ENCODE measurements at regions not wholly inside any gene's neighbourhood (a gene's known extent, or its start where the extent isn't known, plus 50 kb on each side); places are given as distances from the start of the nearest gene placed in this dataset.

- Histone ChIP-seq H3K4ac (ENCODE audit: low read depth, low read length) (no peak overlapping the region), H3K23ac (ENCODE audit: low read depth, low read length) (no peak overlapping the region), H2BK5ac (ENCODE audit: low read depth, low read length, poor library complexity, severe bottlenecking) (no peak overlapping the region), H3K4me2 (ENCODE audit: low read depth, low read length) (no peak overlapping the region), H3K14ac (replicated peaks; ENCODE audit: low read depth, low read length) (no peak overlapping the region), H4K5ac (ENCODE audit: low read depth, low read length) (no peak overlapping the region), H3K9ac (ENCODE audit: low read depth, low read length) (no peak overlapping the region), H3K36me3 (ENCODE audit: control insufficient read depth, insufficient read depth, low read length) (no peaks in the 10 kb centered on the region), H3K79me1 (ENCODE audit: low read depth in 1 of 2, low read length in 2 of 2) (no peaks in the 10 kb centered on the region), H2BK120ac (ENCODE audit: low read depth, low read length) (no peak overlapping the region), H3K4me3 (ENCODE audit: insufficient read depth, low read depth, low read length) (no peak overlapping the region), H3K4me1 (ENCODE audit: control insufficient read depth, insufficient read depth, low read length) (peaks cover 7% of the 10 kb centered on the region; the same call in 1 of the 2 replicates), H3K9me1 (ENCODE audit: insufficient read depth, low read length) (peaks cover 3% of the 10 kb centered on the region; the same call in 1 of the 2 replicates), H2AK5ac (ENCODE audit: low read depth, low read length) (no peak overlapping the region), H2BK15ac (ENCODE audit: low read depth, low read length) (no peak overlapping the region), H4K8ac (ENCODE audit: low read depth in 2 of 2, low read length in 2 of 2) (no peak overlapping the region), H2AK9ac (replicated peaks; ENCODE audit: low read depth, low read length, poor library complexity) (no peak overlapping the region), H2BK20ac (ENCODE audit: low read depth, low read length) (no peak overlapping the region), H4K20me1 (ENCODE audit: insufficient read depth, low read length) (no peaks in the 10 kb centered on the region), H4K91ac (ENCODE audit: insufficient read depth, low read depth, low read length) (no peak overlapping the region), H3K27me3 (ENCODE audit: control insufficient read depth, insufficient read depth, low read length) (no peaks in the 10 kb centered on the region), H3K27ac (ENCODE audit: insufficient read depth, low read length) (no peak overlapping the region), H3K56ac (ENCODE audit: extremely low read depth, insufficient read depth, low read length) (no peak overlapping the region), H3K9me3 (ENCODE audit: control insufficient read depth, insufficient read depth, low read length) (0 out of 2 replicates have a peak, but pooled peaks cover 2% of the 10 kb centered on the region), H3K18ac (ENCODE audit: low read depth, low read length) (no peak overlapping the region), H2AFZ (replicated peaks; ENCODE audit: low read length, poor library complexity) (no peak overlapping the region)
- intact Hi-C loops (cut with micrococcal nuclease) (no loop called here), dilution Hi-C loops (cut with HindIII; ENCODE audit: low sequenced_read_pairs, unreplicated experiment) (no loop called here), in situ Hi-C loops (cut with MboI; ENCODE audit: low sequenced_read_pairs) (no loop called here)
- peak; percentile 47 for DNase-seq
- CTCF ChIA-PET = no interaction called here
- TF ChIP-seq FOS (IDR thresholded peaks at IDR 0.05; ENCODE audit: low read depth, low read length) (no peak), CHD1 (IDR thresholded peaks at IDR 0.05; ENCODE audit: low read depth, low read length) (no peak), MAFK (IDR thresholded peaks at IDR 0.05; ENCODE audit: low read depth, low read length) (no peak), RCOR1 (IDR thresholded peaks at IDR 0.05; ENCODE audit: insufficient replicate concordance, low read length) (no peak), ELK1 (IDR thresholded peaks at IDR 0.05; ENCODE audit: borderline replicate concordance, low read depth, low read length) (no peak), SMC3 (IDR thresholded peaks at IDR 0.05; ENCODE audit: low read depth, low read length) (no peak), CEBPB (IDR thresholded peaks at IDR 0.05; ENCODE audit: low read depth, low read length) (no peak)
- WGBS, 2 experiments (ENCODE audit: extremely low coverage in 2 of 2, insufficient read length in 1 of 2) = no CpG with 5 or more reads among the region's 2 CpGs
- no TSS peak for BruUV-seq (replicated peaks)
- POLR2A ChIA-PET (ENCODE audit: unreplicated experiment) = no interaction called here
- ATAC-seq (ENCODE audit: low read depth) = no peak
Observed at GRCh38 chr10:10778959-10779358, 238.7 kb upstream of the CELF2 start.

Data from IMR-90 (cell line).